Panc1 (cell line): ENCODE measurements at regions not wholly inside any gene's neighbourhood (a gene's known extent, or its start where the extent isn't known, plus 50 kb on each side); places are given as distances from the start of the nearest gene placed in this dataset.
"Not testable (repeated sequence)": the region's sequence is repeated elsewhere in the genome, so short reads cannot be mapped to it uniquely, and the experiment has no call there.

Experiments used
- ATAC-seq: fragments of 200-7000 bp; cut with Tn5 transposase; 2 replicates; pipeline ENCODE4 v1.9.1; 2020; ENCODE audit warnings: mild to moderate bottlenecking, moderate library complexity
- BruUV-seq: library from RNA; stranded (reverse); fragments of 400-500 nt; replicated peaks from 2 replicates; lab custom pipeline; 2021; lab: Mats Ljungman, UMichigan
- CTCF ChIA-PET: fragments of 300-600 bp; sonication (Branson Sonifier 250); formaldehyde crosslinking; loops from one replicate; lab custom pipeline; 2022; ENCODE audit warnings: antibody characterized with exemption; lab: Charles Lee
- POLR2A ChIA-PET: fragments of 300-600 bp; sonication (Branson Sonifier 250); formaldehyde crosslinking; loops from one replicate; lab custom pipeline; 2022; ENCODE audit warnings: antibody characterized with exemption; lab: Charles Lee
- DNase-seq: peaks from one replicate; pipeline ENCODE4 v3.0.0-alpha.2; 2010; ENCODE audit warnings: low read depth, low spot score
- H3K27ac ChIP-seq: 2 replicates; pipeline ENCODE4 v1.5.1; 2011; ENCODE audit warnings: mild to moderate bottlenecking, low read length, inconsistent platforms
- H3K27me3 ChIP-seq: fragments of 200-500 bp; sonication (Bioruptor generic); 2 replicates; pipeline ENCODE4 v1.6.0; 2014; ENCODE audit warnings: low read length, inconsistent platforms; ENCODE audit not compliant: control insufficient read depth, insufficient read depth
- H3K36me3 ChIP-seq: fragments of 200-500 bp; sonication (Bioruptor generic); 2 replicates; pipeline ENCODE4 v1.5.1; 2014; ENCODE audit warnings: inconsistent platforms, mild to moderate bottlenecking, low read length, moderate library complexity; ENCODE audit not compliant: control insufficient read depth, insufficient read depth
- H3K4me1 ChIP-seq: 2 replicates; pipeline ENCODE4 v1.5.1; 2011; ENCODE audit warnings: inconsistent platforms, mild to moderate bottlenecking, low read length, moderate library complexity; ENCODE audit not compliant: control insufficient read depth, insufficient read depth
- H3K4me3 ChIP-seq, 2 experiments: 2 replicates each; pipeline ENCODE4 v1.5.1; 2011 to 2012; ENCODE audit warnings: low read depth in 2 of 2, low read length in 2 of 2, mild to moderate bottlenecking in 2 of 2, inconsistent platforms in 1 of 2, moderate library complexity in 1 of 2
- H3K9me3 ChIP-seq: fragments of 200-500 bp; sonication (Bioruptor generic); 2 replicates; pipeline ENCODE4 v1.5.1; 2014; ENCODE audit warnings: low read depth, mild to moderate bottlenecking, inconsistent platforms, low read length, moderate library complexity; ENCODE audit not compliant: control insufficient read depth, insufficient read depth
- POLR2AphosphoS5 ChIP-seq: IDR thresholded peaks from 2 replicates; pipeline ENCODE4 v1.6.1; 2012; ENCODE audit warnings: mild to moderate bottlenecking, low read depth, low read length, moderate library complexity
- SIN3A ChIP-seq: IDR thresholded peaks from 2 replicates; pipeline ENCODE4 v1.6.1; 2012; ENCODE audit warnings: low read depth, mild to moderate bottlenecking, low read length, moderate library complexity, borderline replicate concordance; ENCODE audit not compliant: insufficient read depth
- TCF7L2 ChIP-seq: IDR thresholded peaks from 2 replicates; pipeline ENCODE4 v1.6.1; 2011; ENCODE audit warnings: mild to moderate bottlenecking, low read depth, low read length, inconsistent platforms
- in situ Hi-C: cut with HindIII; loops from 2 replicates; pipeline ENCODE4 v1.10.0; 2016; ENCODE audit warnings: low sequenced_read_pairs, low pct_unique_long_range_greater_than_20kb
- intact Hi-C: fragments of 100-400 bp; cut with micrococcal nuclease; formaldehyde crosslinking; loops from one replicate; pipeline ENCODE4 v1.10.0; 2022; ENCODE audit not compliant: unreplicated experiment
- TF ChIP-seq, protein P1 (sequence below), 2 experiments: IDR thresholded peaks; 2 replicates each; pipeline ENCODE4 v1.6.1; 2011 to 2012; ENCODE audit warnings: low read depth in 2 of 2, control low read depth in 1 of 2, low read length in 1 of 2, mild to moderate bottlenecking in 1 of 2, moderate library complexity in 1 of 2; ENCODE audit not compliant: insufficient read depth in 1 of 2
- TF ChIP-seq, protein P2 (sequence below): fragments of 450-650 bp; IDR thresholded peaks from 2 replicates; pipeline ENCODE4 v1.5.1; 2017; ENCODE audit warnings: mild to moderate bottlenecking

DNA sequence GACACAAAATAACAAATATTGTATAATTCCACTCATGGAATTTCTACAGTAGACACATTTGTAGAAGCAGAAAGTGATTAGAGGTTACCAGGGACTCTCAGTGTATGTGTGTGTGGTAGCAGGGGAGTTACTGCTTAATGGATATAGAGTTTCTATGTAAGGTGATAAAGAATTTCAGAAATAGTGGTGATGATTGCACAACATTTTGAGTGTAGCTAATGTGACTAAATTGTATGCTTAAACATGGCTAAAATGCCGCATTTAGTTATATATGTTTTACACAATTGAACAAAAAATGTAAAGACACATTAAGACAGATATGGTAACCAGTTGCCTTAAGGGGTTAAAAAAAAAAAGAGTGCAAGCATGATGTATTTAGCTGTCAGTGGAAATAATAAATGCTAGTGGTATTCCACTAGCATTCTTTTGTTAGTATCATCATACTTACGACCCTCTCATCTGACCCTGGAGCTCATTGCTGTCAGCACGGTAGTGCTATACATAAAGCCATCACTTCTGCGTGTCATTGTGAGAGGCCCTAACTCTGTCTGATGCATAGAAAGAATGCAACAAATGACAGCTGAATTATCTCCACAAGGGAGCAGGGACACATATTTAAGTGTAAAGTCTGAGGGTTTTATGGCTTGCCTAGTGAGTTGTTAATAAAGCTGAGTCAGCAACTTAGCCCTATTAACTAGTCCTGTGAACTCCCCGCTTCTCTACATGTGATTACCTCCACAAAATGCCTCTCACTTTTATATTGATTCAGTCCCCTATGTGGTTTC lies 134.1 kb upstream of the RXFP2 start:
- ChIA-PET CTCF (no interaction called here), POLR2A (no interaction called here)
- in situ Hi-C loops, result no loop called here
- TF ChIP-seq, protein P1, sequence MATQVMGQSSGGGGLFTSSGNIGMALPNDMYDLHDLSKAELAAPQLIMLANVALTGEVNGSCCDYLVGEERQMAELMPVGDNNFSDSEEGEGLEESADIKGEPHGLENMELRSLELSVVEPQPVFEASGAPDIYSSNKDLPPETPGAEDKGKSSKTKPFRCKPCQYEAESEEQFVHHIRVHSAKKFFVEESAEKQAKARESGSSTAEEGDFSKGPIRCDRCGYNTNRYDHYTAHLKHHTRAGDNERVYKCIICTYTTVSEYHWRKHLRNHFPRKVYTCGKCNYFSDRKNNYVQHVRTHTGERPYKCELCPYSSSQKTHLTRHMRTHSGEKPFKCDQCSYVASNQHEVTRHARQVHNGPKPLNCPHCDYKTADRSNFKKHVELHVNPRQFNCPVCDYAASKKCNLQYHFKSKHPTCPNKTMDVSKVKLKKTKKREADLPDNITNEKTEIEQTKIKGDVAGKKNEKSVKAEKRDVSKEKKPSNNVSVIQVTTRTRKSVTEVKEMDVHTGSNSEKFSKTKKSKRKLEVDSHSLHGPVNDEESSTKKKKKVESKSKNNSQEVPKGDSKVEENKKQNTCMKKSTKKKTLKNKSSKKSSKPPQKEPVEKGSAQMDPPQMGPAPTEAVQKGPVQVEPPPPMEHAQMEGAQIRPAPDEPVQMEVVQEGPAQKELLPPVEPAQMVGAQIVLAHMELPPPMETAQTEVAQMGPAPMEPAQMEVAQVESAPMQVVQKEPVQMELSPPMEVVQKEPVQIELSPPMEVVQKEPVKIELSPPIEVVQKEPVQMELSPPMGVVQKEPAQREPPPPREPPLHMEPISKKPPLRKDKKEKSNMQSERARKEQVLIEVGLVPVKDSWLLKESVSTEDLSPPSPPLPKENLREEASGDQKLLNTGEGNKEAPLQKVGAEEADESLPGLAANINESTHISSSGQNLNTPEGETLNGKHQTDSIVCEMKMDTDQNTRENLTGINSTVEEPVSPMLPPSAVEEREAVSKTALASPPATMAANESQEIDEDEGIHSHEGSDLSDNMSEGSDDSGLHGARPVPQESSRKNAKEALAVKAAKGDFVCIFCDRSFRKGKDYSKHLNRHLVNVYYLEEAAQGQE (IDR thresholded peaks at IDR 0.05; ENCODE audit: insufficient read depth in 1 of 2, low read depth in 2 of 2, low read length in 1 of 2), result no peak
- TF ChIP-seq SIN3A (no peak), TCF7L2 (no peak), POLR2AphosphoS5 (no peak)
- TF ChIP-seq, protein P2, sequence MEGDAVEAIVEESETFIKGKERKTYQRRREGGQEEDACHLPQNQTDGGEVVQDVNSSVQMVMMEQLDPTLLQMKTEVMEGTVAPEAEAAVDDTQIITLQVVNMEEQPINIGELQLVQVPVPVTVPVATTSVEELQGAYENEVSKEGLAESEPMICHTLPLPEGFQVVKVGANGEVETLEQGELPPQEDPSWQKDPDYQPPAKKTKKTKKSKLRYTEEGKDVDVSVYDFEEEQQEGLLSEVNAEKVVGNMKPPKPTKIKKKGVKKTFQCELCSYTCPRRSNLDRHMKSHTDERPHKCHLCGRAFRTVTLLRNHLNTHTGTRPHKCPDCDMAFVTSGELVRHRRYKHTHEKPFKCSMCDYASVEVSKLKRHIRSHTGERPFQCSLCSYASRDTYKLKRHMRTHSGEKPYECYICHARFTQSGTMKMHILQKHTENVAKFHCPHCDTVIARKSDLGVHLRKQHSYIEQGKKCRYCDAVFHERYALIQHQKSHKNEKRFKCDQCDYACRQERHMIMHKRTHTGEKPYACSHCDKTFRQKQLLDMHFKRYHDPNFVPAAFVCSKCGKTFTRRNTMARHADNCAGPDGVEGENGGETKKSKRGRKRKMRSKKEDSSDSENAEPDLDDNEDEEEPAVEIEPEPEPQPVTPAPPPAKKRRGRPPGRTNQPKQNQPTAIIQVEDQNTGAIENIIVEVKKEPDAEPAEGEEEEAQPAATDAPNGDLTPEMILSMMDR, result no peak
- no peak overlapping the region for H3K27ac ChIP-seq
- no peak for DNase-seq
- no TSS peak for BruUV-seq
- no peaks in the 10 kb centered on the region for H3K9me3 ChIP-seq
- no peaks in the 10 kb centered on the region for H3K36me3 ChIP-seq
- intact Hi-C loops, result no loop called here
- H3K4me3 ChIP-seq, result no peak overlapping the region
- no peaks in the 10 kb centered on the region for H3K27me3 ChIP-seq
- H3K4me1 ChIP-seq, result no peaks in the 10 kb centered on the region
- ATAC-seq, result no peak

DNA sequence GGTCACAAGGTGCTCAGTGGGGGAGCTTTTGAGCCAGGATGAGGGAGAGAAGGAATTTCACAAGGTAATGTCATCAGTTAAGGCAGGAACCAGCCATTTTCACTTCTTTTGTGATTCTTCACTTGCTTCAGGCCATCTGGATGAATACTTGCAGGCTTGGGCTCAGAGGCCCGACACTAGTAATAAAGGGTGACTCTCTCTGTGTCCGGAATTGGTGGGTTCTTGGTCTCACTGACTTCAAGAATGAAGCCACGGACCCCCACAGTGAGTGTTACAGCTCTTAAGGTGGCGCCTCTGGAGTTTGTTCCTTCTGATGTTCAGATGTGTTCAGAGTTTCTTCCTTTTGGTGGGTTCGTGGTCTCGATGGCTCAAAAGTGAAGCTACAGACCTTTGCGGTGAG lies 131.8 kb upstream of the RXFP2 start:
- ATAC-seq, CTCF ChIA-PET, POLR2A ChIA-PET, intact Hi-C loops, DNase-seq, H3K27me3 ChIP-seq, H3K27ac ChIP-seq, H3K4me3 ChIP-seq, BruUV-seq, in situ Hi-C loops, H3K4me1 ChIP-seq, H3K36me3 ChIP-seq, H3K9me3 ChIP-seq: not testable (repeated sequence)

DNA sequence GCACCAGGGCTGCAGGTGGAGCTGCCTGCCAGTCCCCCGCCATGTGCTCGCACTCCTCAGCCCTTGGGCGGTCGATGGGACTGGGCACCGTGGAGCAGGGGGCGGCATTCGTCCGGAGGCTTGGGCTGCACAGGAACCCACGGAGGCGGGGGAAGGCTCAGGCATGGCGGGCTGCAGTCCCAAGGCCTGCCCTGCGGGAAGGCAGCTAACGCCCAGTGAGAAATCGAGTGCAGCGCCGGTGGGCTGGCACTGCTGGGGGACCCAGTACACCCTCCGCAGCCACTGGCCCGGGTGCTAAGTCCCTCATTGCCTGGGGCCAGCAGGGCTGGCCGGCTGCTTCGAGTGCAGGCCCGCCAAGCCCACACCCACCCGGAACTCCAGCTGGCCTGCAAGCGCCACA lies 130.5 kb upstream of the RXFP2 start:
- not testable (repeated sequence) for H3K27me3 ChIP-seq

More for the DNA sequence above, 130.5 kb upstream of the RXFP2 start:
- H3K9me3 ChIP-seq, POLR2A ChIA-PET, in situ Hi-C loops, H3K27ac ChIP-seq, DNase-seq, H3K4me3 ChIP-seq, intact Hi-C loops, CTCF ChIA-PET, BruUV-seq, ATAC-seq, H3K4me1 ChIP-seq, H3K36me3 ChIP-seq: not testable (repeated sequence)
